Sigmoid colon (tissue), 4 donors: ENCODE measurements at regions not wholly inside any gene's neighbourhood (a gene's known extent, or its start where the extent isn't known, plus 50 kb on each side); places are given as distances from the start of the nearest gene placed in this dataset.

Experiments
- POLR2A ChIP-seq, 2 donors: fragments of 450-650 bp; IDR thresholded peaks; one replicate each; pipeline ENCODE4 v1.6.1; 2016; ENCODE audit warnings: antibody characterized with exemption in 2 of 2, mild to moderate bottlenecking in 2 of 2, moderate library complexity in 2 of 2
- POLR2AphosphoS5 ChIP-seq, 4 donors: sonication (generic); formaldehyde crosslinking; IDR thresholded peaks; one replicate each; pipeline ENCODE4 v1.6.1; 2017; ENCODE audit warnings: antibody characterized with exemption in 4 of 4
- TF ChIP-seq, protein P1 (sequence below), 4 experiments: fragments of 450-650 bp in 3 of 4; fragments of 200-600 bp in 1 of 4; IDR thresholded peaks; one replicate each; pipeline ENCODE4 v1.5.1; 2016 to 2019; ENCODE audit warnings: antibody characterized with exemption in 4 of 4, mild to moderate bottlenecking in 3 of 4, moderate library complexity in 2 of 4

DNA sequence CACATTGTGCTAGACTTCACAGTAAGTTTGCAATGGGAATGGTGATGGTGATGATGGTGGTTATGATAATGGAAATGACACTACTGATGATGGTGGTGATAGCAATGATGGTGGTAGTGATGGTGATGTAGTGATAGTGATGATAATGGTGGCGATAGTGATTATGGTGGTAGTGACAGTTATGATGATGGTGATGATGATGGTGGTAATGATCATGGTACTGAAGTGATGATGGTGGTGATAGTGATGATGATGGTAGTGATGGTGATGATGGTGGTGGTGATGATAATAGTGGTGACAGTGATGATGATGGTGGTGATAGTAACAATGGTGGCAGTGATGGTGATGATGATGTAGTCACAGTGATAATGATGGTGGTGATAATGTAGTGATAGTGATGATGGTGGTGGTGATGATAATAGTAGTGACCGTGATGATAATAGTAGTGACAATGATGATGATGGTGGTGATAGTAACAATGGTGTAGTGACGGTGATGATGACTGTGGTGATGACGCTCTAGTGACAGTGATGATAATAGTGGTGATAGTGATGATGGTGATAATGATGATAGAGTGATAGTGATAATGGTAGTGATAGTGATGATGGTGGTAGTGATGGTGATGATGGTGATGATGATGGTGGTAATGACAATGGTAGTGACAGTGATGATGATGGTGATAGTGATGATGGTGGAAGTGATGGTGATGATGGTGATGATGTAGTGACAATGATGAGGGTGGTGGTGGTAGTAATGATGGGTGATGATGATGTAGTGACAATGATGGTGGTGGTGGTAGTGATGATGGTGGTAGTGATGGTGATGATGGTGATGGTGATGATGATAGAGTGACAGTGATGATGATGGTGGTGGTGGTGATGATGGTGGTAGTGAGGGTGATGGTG lies 222.9 kb upstream of the PWP1 start:
- TF ChIP-seq, protein P1, sequence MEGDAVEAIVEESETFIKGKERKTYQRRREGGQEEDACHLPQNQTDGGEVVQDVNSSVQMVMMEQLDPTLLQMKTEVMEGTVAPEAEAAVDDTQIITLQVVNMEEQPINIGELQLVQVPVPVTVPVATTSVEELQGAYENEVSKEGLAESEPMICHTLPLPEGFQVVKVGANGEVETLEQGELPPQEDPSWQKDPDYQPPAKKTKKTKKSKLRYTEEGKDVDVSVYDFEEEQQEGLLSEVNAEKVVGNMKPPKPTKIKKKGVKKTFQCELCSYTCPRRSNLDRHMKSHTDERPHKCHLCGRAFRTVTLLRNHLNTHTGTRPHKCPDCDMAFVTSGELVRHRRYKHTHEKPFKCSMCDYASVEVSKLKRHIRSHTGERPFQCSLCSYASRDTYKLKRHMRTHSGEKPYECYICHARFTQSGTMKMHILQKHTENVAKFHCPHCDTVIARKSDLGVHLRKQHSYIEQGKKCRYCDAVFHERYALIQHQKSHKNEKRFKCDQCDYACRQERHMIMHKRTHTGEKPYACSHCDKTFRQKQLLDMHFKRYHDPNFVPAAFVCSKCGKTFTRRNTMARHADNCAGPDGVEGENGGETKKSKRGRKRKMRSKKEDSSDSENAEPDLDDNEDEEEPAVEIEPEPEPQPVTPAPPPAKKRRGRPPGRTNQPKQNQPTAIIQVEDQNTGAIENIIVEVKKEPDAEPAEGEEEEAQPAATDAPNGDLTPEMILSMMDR (IDR thresholded peaks at IDR 0.05) = no peak
- TF ChIP-seq POLR2A (IDR thresholded peaks at IDR 0.05) = no peak
- TF ChIP-seq POLR2AphosphoS5 (IDR thresholded peaks at IDR 0.05) = no peak
